GM12865 (cell line): ENCODE measurements at regions not wholly inside any gene's neighbourhood (a gene's known extent, or its start where the extent isn't known, plus 50 kb on each side); places are given as distances from the start of the nearest gene placed in this dataset.

Experiments
- DNase-seq: peaks from one replicate; pipeline ENCODE4 v3.0.0; 2010; ENCODE audit warnings: low read depth
- H3K4me3 ChIP-seq: 2 replicates; pipeline ENCODE4 v1.5.1; 2011; ENCODE audit warnings: mild to moderate bottlenecking, low read depth, low read length, control low read depth
- TF ChIP-seq, protein P1 (sequence below): IDR thresholded peaks from 2 replicates; pipeline ENCODE4 v1.5.1; 2011; ENCODE audit warnings: low read length, control low read depth, low read depth, inconsistent platforms; ENCODE audit not compliant: insufficient read depth; ENCODE audit errors: missing control alignments

GRCh38 chr18:24877066-24877465 is 416.6 kb downstream of the HRH4 start:
- TF ChIP-seq, protein P1, sequence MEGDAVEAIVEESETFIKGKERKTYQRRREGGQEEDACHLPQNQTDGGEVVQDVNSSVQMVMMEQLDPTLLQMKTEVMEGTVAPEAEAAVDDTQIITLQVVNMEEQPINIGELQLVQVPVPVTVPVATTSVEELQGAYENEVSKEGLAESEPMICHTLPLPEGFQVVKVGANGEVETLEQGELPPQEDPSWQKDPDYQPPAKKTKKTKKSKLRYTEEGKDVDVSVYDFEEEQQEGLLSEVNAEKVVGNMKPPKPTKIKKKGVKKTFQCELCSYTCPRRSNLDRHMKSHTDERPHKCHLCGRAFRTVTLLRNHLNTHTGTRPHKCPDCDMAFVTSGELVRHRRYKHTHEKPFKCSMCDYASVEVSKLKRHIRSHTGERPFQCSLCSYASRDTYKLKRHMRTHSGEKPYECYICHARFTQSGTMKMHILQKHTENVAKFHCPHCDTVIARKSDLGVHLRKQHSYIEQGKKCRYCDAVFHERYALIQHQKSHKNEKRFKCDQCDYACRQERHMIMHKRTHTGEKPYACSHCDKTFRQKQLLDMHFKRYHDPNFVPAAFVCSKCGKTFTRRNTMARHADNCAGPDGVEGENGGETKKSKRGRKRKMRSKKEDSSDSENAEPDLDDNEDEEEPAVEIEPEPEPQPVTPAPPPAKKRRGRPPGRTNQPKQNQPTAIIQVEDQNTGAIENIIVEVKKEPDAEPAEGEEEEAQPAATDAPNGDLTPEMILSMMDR, result no peak
- no peak overlapping the region for H3K4me3 ChIP-seq
- no peak for DNase-seq

DNA sequence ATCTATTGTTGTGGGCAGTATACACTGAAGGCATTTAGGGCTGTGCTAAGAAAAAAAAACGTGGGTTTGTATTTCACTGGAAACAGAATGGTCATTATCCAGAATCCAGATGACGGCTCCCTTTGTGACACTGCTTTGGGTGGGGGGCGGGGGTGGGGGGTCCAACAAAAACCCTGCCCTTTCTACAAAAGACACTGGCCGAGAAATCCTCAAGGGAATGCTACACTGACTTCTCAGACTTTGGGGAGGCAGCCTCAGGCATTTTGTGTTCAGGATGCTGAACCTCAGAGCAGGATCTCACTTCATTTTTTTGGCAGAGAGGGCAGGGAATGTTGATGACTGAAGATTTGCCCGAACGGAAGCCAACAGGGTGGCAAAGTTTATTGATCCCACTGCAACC is 417.1 kb downstream of the HRH4 start:
- TF ChIP-seq, protein P1, result no peak
- no peak overlapping the region for H3K4me3 ChIP-seq
- no peak for DNase-seq

- TF ChIP-seq, protein P1, result peak; percentile 21
- DNase-seq, result peak; percentile 38
Measured at GRCh38 chr18:24878289-24878688, 417.9 kb downstream of the HRH4 start.

DNA sequence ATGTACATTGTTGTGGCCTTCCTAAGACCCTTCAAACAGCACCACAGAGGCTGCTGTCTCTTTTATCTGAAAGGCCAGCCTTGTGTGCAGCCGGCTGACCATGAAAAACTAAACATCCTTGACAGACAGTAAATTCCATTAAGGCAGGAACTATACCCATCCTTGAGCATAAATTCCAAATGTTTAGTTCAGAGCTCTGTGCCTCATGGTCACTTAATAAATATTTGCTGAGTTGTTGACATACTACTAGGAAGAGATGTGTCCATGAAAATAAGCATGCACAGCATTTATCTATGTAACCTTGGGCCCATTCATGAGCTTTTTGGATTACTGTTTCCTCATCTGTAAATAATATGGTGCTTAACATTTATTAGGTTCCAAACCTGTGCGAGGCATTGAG is 424.8 kb downstream of the HRH4 start:
- no peak for DNase-seq

More at GRCh38 chr18:24878289-24878688, 417.9 kb downstream of the HRH4 start:
- H3K4me3 ChIP-seq, result no peak overlapping the region

DNA sequence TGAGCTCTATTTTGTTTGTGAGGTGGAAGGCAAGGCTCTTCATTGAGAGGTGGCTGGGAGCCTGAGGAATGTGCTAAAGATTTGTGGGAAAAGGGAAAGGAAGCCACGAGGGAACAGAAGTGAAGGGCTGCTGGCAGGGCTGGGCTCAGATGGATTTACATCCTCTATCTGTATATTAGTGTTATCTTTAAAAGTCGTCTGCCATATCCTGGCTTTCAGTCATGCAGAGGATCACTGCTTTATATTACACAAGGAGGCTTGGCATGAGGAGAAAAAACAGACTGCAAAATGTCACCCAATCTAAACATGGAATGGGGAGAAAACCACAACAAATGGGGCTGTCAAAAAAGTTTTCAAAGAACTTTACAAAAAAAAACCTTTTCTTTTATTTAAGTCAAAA is 434.4 kb downstream of the HRH4 start:
- H3K4me3 ChIP-seq, result no peak overlapping the region
- TF ChIP-seq, protein P1, result no peak
- DNase-seq, result no peak

More for the DNA sequence above, 424.8 kb downstream of the HRH4 start:
- no peak overlapping the region for H3K4me3 ChIP-seq
- TF ChIP-seq, protein P1, result no peak

GRCh38 chr18:24897461-24897860 is 437.0 kb downstream of the HRH4 start:
- TF ChIP-seq, protein P1, result no peak
- DNase-seq, result no peak
- no peak overlapping the region for H3K4me3 ChIP-seq

DNA sequence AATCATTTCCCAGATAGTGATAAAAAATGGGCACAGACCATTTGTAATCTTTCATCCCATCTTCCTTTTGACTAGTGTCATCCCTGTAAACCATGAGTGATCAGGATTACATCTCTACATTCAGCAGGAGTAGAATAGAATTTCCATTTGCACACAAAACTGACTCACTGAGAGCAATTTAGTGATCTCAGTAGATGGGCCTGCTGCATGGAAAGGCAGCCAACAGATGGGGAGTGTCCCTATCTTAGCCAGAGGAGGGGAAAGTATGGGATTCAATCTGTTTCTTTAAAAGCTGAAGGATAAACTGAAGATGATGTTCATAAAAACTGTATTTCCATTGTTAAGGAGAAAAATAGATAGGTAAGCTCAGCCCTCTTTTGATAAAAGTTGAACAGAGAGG is 441.7 kb downstream of the ZNF521 start:
- no peak overlapping the region for H3K4me3 ChIP-seq
- TF ChIP-seq, protein P1, result no peak
- DNase-seq, result no peak
